ENCODE measurements at regions not wholly inside any gene's neighbourhood (a gene's known extent, or its start where the extent isn't known, plus 50 kb on each side); places are given as distances from the start of the nearest gene placed in this dataset.
"Not testable (repeated sequence)": the region's sequence is repeated elsewhere in the genome, so short reads cannot be mapped to it uniquely, and the experiment has no call there.

- peak in 1 of 2 donors; percentile 49 for DNase-seq (ENCODE audit: low read depth in 2 of 2)
Measured at GRCh38 chr12:124386661-124387527, 92.0 kb downstream of the RFLNA start.

GRCh38 chr12:124386059-124386458 is 91.2 kb downstream of the RFLNA start:
- peak in 1 of 2 donors; percentile 66 for DNase-seq (ENCODE audit: low read depth in 2 of 2)

- peak in 1 of 2 donors; percentile 77 for DNase-seq (ENCODE audit: low read depth in 2 of 2)
Measured at GRCh38 chr12:124385219-124385969, 90.5 kb downstream of the RFLNA start.

- no peak for DNase-seq (ENCODE audit: low read depth in 2 of 2)
Measured at GRCh38 chr12:124384299-124384894, 89.5 kb downstream of the RFLNA start.

GRCh38 chr12:124383028-124383427 is 88.1 kb downstream of the RFLNA start:
- no peak for DNase-seq (ENCODE audit: low read depth in 2 of 2)

GRCh38 chr12:124381456-124382296 is 86.8 kb downstream of the RFLNA start:
- peak; percentile 68 to 93 for DNase-seq (ENCODE audit: low read depth in 2 of 2)

GRCh38 chr12:124380796-124381455 is 86.0 kb downstream of the RFLNA start:
- peak in 1 of 2 donors; percentile 44 for DNase-seq (ENCODE audit: low read depth in 2 of 2)

- DNase-seq (ENCODE audit: low read depth in 2 of 2), result peak; percentile 80 to 95
Measured at GRCh38 chr12:124379938-124380754, 85.3 kb downstream of the RFLNA start.

GRCh38 chr12:124379379-124379937 is 84.6 kb downstream of the RFLNA start:
- DNase-seq (ENCODE audit: low read depth in 2 of 2), result no peak

- DNase-seq (ENCODE audit: low read depth in 2 of 2), result no peak
Measured at GRCh38 chr12:124378926-124379325, 84.0 kb downstream of the RFLNA start.

GRCh38 chr12:124377981-124378509 is 83.2 kb downstream of the RFLNA start:
- no peak for DNase-seq (ENCODE audit: low read depth in 2 of 2)

GRCh38 chr12:124376435-124376834 is 81.5 kb downstream of the RFLNA start:
- DNase-seq (ENCODE audit: low read depth in 2 of 2), result no peak

GRCh38 chr12:124375789-124376175 is 80.9 kb downstream of the RFLNA start:
- DNase-seq (ENCODE audit: low read depth in 2 of 2), result no peak

- no peak for DNase-seq (ENCODE audit: low read depth in 2 of 2)
Measured at GRCh38 chr12:124375141-124375788, 80.4 kb downstream of the RFLNA start.

- DNase-seq (ENCODE audit: low read depth in 2 of 2), result no peak
Measured at GRCh38 chr12:124374567-124374966, 79.7 kb downstream of the RFLNA start.

GRCh38 chr12:124374147-124374546 is 79.3 kb downstream of the RFLNA start:
- no peak for DNase-seq (ENCODE audit: low read depth in 2 of 2)

GRCh38 chr12:124373701-124374100 is 78.8 kb downstream of the RFLNA start:
- not testable (repeated sequence) for DNase-seq (ENCODE audit: low read depth in 2 of 2)

GRCh38 chr12:124372831-124373230 is 77.9 kb downstream of the RFLNA start:
- no peak for DNase-seq (ENCODE audit: low read depth in 2 of 2)
